H9 (cell line): ENCODE measurements at regions not wholly inside any gene's neighbourhood (a gene's known extent, or its start where the extent isn't known, plus 50 kb on each side); places are given as distances from the start of the nearest gene placed in this dataset.
A peak's percentile ranks its signal among the peaks of the same experiment; 100 is the strongest.

Experiments used
- DNase-seq: peaks from one replicate; pipeline ENCODE4 v3.0.0-alpha.2; 2017
- H2AFZ ChIP-seq: one replicate; pipeline ENCODE4 v1.6.1; 2013; ENCODE audit warnings: mild to moderate bottlenecking, low read length, control low read depth, moderate library complexity
- H2AK5ac ChIP-seq: 2 replicates; pipeline ENCODE4 v1.6.1; 2013; ENCODE audit warnings: low read length, control low read depth, mixed read lengths; ENCODE audit not compliant: insufficient read length
- H2BK120ac ChIP-seq: one replicate; pipeline ENCODE4 v1.6.1; 2013; ENCODE audit warnings: low read depth, mild to moderate bottlenecking, low read length, control low read depth, inconsistent platforms; ENCODE audit not compliant: poor library complexity, severe bottlenecking
- H2BK12ac ChIP-seq: 2 replicates; pipeline ENCODE4 v1.6.1; 2013; ENCODE audit warnings: low read length, control low read depth, mixed read lengths, low read depth; ENCODE audit not compliant: insufficient read length
- H2BK15ac ChIP-seq: 2 replicates; pipeline ENCODE4 v1.6.1; 2013; ENCODE audit warnings: low read depth, low read length, control low read depth
- H2BK20ac ChIP-seq: one replicate; pipeline ENCODE4 v1.6.1; 2013; ENCODE audit warnings: low read depth, mild to moderate bottlenecking, low read length, control low read depth, inconsistent platforms; ENCODE audit not compliant: poor library complexity, severe bottlenecking
- H2BK5ac ChIP-seq: 2 replicates; pipeline ENCODE4 v1.6.1; 2013; ENCODE audit warnings: low read length, control low read depth, mixed read lengths; ENCODE audit not compliant: insufficient read length
- H3K14ac ChIP-seq: 2 replicates; pipeline ENCODE4 v1.6.1; 2013; ENCODE audit warnings: low read length, control low read depth; ENCODE audit not compliant: insufficient read depth
- H3K18ac ChIP-seq: 2 replicates; pipeline ENCODE4 v1.6.1; 2013; ENCODE audit warnings: low read depth, mild to moderate bottlenecking, mixed read lengths, low read length, control low read depth; ENCODE audit not compliant: insufficient read length
- H3K23ac ChIP-seq: 2 replicates; pipeline ENCODE4 v1.6.1; 2013; ENCODE audit warnings: low read length, control low read depth, mixed read lengths, low read depth; ENCODE audit not compliant: insufficient read length
- H3K23me2 ChIP-seq: 2 replicates; pipeline ENCODE4 v1.6.1; 2013; ENCODE audit warnings: low read depth, mild to moderate bottlenecking, mixed read lengths, low read length, control low read depth; ENCODE audit not compliant: insufficient read length, poor library complexity, severe bottlenecking
- H3K27ac ChIP-seq: 2 replicates; pipeline ENCODE4 v1.5.1; 2013; ENCODE audit warnings: low read length, control low read depth, mixed read lengths, low read depth; ENCODE audit not compliant: insufficient read length
- H3K27me3 ChIP-seq: 2 replicates; pipeline ENCODE4 v1.6.1; 2013; ENCODE audit warnings: low read length, control low read depth, inconsistent platforms; ENCODE audit not compliant: insufficient read depth
- H3K4ac ChIP-seq: 2 replicates; pipeline ENCODE4 v1.6.1; 2013; ENCODE audit warnings: low read depth, mild to moderate bottlenecking, control low read depth, inconsistent platforms, low read length, moderate library complexity
- H3K4me1 ChIP-seq: 2 replicates; pipeline ENCODE4 v1.6.1; 2013; ENCODE audit warnings: low read length, control low read depth, inconsistent platforms; ENCODE audit not compliant: insufficient read depth
- H3K4me2 ChIP-seq: 2 replicates; pipeline ENCODE4 v1.6.1; 2013; ENCODE audit warnings: low read length, control low read depth, mixed read lengths; ENCODE audit not compliant: insufficient read length, insufficient read depth
- H3K56ac ChIP-seq: 2 replicates; pipeline ENCODE4 v1.6.1; 2013; ENCODE audit warnings: low read depth, mild to moderate bottlenecking, mixed read lengths, low read length, control low read depth; ENCODE audit not compliant: insufficient read length
- H3K79me1 ChIP-seq: 2 replicates; pipeline ENCODE4 v1.6.1; 2013; ENCODE audit warnings: low read depth, mild to moderate bottlenecking, moderate library complexity, low read length, control low read depth, inconsistent platforms; ENCODE audit not compliant: insufficient read depth, poor library complexity, severe bottlenecking
- H3K79me2 ChIP-seq: 2 replicates; pipeline ENCODE4 v1.6.1; 2013; ENCODE audit warnings: low read length, control low read depth, inconsistent platforms; ENCODE audit not compliant: insufficient read depth
- H3K9ac ChIP-seq: 2 replicates; pipeline ENCODE4 v1.6.1; 2013; ENCODE audit warnings: low read length, control low read depth, mixed read lengths; ENCODE audit not compliant: insufficient read length; ENCODE audit errors: extremely low read depth
- H3K9me3 ChIP-seq: one replicate; pipeline ENCODE4 v1.6.1; 2013; ENCODE audit warnings: low read depth, low read length, inconsistent platforms; ENCODE audit not compliant: control insufficient read depth
- H3T11ph ChIP-seq: one replicate; pipeline ENCODE4 v1.6.1; 2013; ENCODE audit warnings: mild to moderate bottlenecking, low read length, control low read depth, inconsistent platforms
- H4K20me1 ChIP-seq: one replicate; pipeline ENCODE4 v1.6.1; 2013; ENCODE audit not compliant: control insufficient read depth, insufficient read length, insufficient read depth
- H4K5ac ChIP-seq: 2 replicates; pipeline ENCODE4 v1.6.1; 2013; ENCODE audit warnings: low read depth, mild to moderate bottlenecking, mixed read lengths, low read length, control low read depth; ENCODE audit not compliant: insufficient read length
- H4K8ac ChIP-seq: replicated peaks from 2 replicates; pipeline ENCODE4 v1.6.1; 2013; ENCODE audit warnings: low read length, control low read depth, mixed read lengths, low read depth; ENCODE audit not compliant: insufficient read length
- H4K91ac ChIP-seq: 2 replicates; pipeline ENCODE4 v1.6.1; 2013; ENCODE audit warnings: low read depth, mild to moderate bottlenecking, moderate library complexity, mixed read lengths, low read length, control low read depth; ENCODE audit not compliant: insufficient read length
- H3K27ac Mint-ChIP-seq, 3 experiments: 2 replicates in 2 of 3; 3 replicates in 1 of 3; pipeline ENCODE4 v1.8.0; 2020 to 2021; ENCODE audit warnings: mixed read lengths in 3 of 3, mild to moderate bottlenecking in 1 of 3, moderate library complexity in 1 of 3
- H3K27me3 Mint-ChIP-seq: 2 replicates; pipeline ENCODE4 v1.8.0; 2021; ENCODE audit warnings: low read depth, mild to moderate bottlenecking, moderate library complexity, mixed read lengths
- H3K36me3 Mint-ChIP-seq, 3 experiments: 2 replicates in 2 of 3; 3 replicates in 1 of 3; pipeline ENCODE4 v1.8.0; 2020 to 2021; ENCODE audit warnings: low read depth in 3 of 3, mixed read lengths in 3 of 3; ENCODE audit not compliant: insufficient read depth in 1 of 3
- H3K4me1 Mint-ChIP-seq, 2 experiments: 2 replicates each; pipeline ENCODE4 v1.8.0; 2020; ENCODE audit warnings: mixed read lengths in 2 of 2
- H3K4me3 Mint-ChIP-seq, 2 experiments: 2 replicates in 1 of 2; 3 replicates in 1 of 2; pipeline ENCODE4 v1.8.0; 2020 to 2021; ENCODE audit warnings: mild to moderate bottlenecking in 2 of 2, mixed read lengths in 2 of 2, moderate library complexity in 1 of 2
- H3K9me3 Mint-ChIP-seq, 2 experiments: 2 replicates in 1 of 2; 3 replicates in 1 of 2; pipeline ENCODE4 v1.8.0; 2020; ENCODE audit warnings: mild to moderate bottlenecking in 2 of 2, mixed read lengths in 2 of 2, moderate library complexity in 1 of 2
- CTCF ChIP-seq: fragments of 200-600 bp; sonication (generic); conservative IDR thresholded peaks from 3 replicates; pipeline ENCODE4 v1.8.0; 2021; ENCODE audit warnings: antibody characterized with exemption, mild to moderate bottlenecking

- Histone ChIP-seq H3K9me3 (no peaks in the 10 kb centered on the region), H3K4ac (no peak overlapping the region), H4K91ac (no peak overlapping the region), H3K23ac (no peak overlapping the region), H3K9ac (no peak overlapping the region), H4K20me1 (no peaks in the 10 kb centered on the region), H3K4me1 (no peaks in the 10 kb centered on the region), H2AFZ (no peak overlapping the region), H3K56ac (peak overlapping the region; percentile 22), H3K4me2 (no peak overlapping the region), H3K23me2 (no peaks in the 10 kb centered on the region), H3K18ac (no peak overlapping the region), H4K8ac (no peak overlapping the region), H3K27me3 (no peaks in the 10 kb centered on the region), H3K79me2 (no peaks in the 10 kb centered on the region), H3K14ac (no peak overlapping the region), H3T11ph (no peak overlapping the region), H2BK15ac (no peak overlapping the region), H2BK120ac (no peak overlapping the region), H2BK12ac (no peak overlapping the region), H3K79me1 (no peaks in the 10 kb centered on the region), H2BK5ac (no peak overlapping the region), H4K5ac (no peak overlapping the region), H3K27ac (no peak overlapping the region), H2AK5ac (no peak overlapping the region), H2BK20ac (no peak overlapping the region)
- Mint-ChIP-seq H3K36me3 (no peaks in the 10 kb centered on the region), H3K27ac (no peak overlapping the region), H3K27me3 (peaks cover 1% of the 10 kb centered on the region; the same call in 1 of the 2 replicates), H3K9me3 (no peaks in the 10 kb centered on the region), H3K4me1 (peaks cover 5 to 7% of the 10 kb centered on the region in 2 experiments; a peak in 3 of 4 replicates), H3K4me3 (no peak overlapping the region)
- no peak for DNase-seq
- no peak for TF ChIP-seq CTCF
Observed at GRCh38 chr9:90340421-90340820, 302.2 kb downstream of the DIRAS2 start.
